ENCODE measurements at regions not wholly inside any gene's neighbourhood (a gene's known extent, or its start where the extent isn't known, plus 50 kb on each side); places are given as distances from the start of the nearest gene placed in this dataset.
"Not testable (repeated sequence)": the region's sequence is repeated elsewhere in the genome, so short reads cannot be mapped to it uniquely, and the experiment has no call there.

DNA sequence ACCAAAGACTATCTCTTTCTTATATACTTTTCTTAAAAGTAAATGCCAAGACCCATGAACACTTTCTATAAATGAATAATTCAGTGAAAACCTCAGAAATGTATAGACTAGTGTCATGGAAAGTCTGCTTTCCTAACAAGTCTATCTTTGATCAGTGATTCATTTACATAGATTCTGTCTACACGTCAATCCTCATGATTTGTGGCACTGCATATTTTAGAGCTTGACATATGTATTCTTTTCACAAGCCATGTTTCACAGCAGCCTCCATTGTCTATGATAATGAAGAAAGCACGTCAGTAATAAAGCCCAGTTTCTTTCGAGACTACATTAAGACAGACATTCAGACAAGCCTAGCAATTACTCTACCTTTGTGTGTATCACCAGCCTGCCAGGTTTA, 486.6 kb downstream of the IRS1 start:
- no peak for DNase-seq

DNA sequence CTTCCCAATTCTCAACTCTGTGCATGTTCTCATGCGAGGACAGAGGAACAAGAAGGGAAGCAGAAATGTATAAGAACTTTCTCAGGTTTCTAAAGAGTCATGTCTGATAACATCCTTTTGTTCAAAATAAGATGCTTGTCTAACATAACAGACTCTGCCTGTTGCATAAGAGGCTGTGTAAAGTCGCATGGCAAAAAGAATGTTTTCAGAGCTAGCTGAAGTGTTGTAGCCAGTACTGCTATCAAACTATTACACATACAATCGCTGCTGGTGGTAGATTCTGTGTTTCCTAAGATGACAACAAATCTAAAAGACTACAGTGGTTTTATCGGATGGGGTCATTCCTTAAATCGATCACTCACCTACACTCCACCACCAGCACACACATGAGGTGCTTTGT, 487.5 kb downstream of the IRS1 start:
- DNase-seq: no peak

DNA sequence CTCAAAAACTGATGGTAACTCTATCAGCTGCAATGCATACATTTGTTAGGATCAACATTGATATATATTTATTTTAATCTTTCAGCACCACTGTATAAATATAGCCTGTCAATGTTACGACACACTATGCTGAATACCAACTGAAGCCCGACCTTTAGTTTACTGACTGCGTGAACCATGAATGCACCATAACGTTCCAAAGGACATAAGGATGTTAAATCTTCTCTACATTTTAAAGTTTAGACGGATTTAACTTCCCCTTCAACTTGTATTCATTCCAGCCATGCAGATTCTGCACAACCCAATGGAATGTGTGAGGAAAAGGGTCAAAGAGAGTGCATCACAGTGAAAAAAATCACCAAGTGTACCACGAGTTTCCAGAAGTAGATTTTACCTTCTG, 489.5 kb downstream of the IRS1 start:
- no peak for DNase-seq

DNA sequence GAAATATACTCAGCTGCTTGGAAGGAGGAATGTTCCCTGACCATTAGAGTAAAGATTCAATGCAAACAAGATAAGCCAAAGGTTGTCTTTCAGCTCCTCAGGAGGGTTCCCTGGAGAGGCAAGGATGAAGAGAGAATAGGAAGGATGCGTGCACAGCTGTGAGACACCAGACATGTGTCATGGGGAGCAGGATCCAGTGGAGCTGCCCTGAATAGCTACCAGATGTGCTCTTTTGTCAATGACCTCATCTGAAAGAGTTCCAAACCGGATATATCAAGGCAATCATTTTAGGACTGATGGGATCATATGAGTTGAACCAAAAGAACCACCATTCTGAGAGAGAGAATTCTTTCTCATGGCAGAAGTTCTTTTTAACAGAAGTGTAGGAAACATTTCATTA, 490.6 kb downstream of the IRS1 start:
- DNase-seq: no peak

DNA sequence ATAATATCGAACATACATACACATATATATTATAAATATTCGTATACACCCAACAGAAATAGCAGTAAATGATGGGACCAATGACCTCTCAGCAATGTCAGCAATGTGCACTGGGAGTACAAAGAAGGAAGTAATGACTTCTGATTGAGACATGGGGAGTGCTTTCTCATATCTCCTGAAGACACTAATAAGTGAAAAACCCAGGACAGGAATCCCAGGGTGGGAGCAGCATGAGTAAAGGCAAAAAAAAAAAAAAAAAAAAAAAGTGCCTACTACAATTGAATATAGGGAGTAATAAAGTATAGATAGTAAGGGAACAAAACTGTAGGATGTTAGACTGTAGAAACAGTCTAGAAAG, 491.3 kb downstream of the IRS1 start:
- DNase-seq: no peak

DNA sequence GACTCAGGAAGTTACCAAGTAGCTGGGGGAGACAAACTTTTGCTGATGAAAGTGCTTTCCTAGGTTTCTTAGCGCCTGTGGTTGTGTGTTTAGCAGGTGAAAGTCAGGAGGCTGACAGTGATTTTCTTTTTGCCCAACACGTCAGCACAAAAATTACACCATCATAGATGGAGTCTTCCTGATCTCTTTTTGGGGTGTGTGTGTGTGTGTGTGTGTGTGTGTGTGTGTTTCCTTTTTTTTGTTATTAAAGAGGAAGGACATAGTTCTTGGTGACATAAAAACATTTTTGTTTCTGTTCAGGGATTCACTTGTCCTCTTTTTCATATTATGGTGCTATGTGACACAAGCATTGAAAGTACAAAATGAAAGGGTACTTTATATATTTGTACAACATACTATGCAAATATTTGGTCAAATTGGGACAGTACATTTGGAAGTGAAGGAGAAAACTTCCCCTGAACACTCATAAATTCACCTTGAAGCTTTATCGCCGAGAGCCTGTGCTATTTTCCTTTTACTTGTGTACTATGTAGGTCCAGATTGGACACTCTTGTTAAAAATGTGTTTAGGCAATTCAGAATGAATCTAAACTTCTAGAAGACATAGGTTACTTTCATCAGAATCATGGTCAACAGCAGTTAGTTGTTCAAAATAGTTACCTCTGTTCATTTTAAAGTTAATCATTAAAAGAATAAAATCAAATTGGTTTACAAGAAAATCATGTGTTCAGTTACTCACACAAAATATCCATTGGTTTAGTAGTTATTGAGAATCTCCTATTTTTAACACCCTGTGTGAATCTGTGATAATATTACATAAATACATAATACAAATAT, 491.9 kb downstream of the IRS1 start:
- no peak for DNase-seq

DNA sequence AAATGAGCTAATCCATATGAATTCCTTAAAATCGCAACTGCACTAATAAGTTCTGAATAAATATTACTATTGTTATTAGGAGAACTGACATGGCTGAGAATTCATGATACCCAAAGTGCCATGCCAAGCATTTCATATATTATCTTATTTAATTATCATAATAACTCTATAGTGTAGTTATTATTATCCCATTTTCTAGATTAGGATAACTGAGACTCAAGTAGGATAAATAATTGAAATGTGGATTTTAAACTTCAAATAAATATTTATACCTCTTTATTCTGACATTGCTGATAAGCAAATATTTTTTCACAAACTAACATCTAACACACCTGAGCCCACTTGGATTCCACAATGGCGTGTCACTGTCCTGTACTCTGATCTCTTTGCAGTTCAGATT, 492.7 kb downstream of the IRS1 start:
- DNase-seq: no peak

DNA sequence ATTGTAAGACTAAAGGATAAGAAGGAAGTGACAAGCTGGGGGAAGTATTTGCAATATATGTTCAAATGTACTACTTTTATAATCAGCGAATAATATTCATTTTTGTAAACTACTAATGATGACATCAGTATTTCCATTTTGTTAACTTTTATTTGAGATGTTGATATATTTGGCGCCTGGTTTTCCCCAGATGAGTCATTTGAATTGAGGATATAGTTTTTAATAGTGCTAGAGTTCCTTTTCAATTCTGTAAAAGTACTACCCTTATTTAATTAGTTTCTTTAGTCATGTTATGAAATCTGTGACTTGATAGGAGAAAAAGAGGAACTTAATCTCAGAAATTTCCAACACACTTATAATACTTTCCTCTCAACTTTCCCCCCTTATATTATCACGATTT, 495.3 kb downstream of the IRS1 start:
- no peak for DNase-seq

DNA sequence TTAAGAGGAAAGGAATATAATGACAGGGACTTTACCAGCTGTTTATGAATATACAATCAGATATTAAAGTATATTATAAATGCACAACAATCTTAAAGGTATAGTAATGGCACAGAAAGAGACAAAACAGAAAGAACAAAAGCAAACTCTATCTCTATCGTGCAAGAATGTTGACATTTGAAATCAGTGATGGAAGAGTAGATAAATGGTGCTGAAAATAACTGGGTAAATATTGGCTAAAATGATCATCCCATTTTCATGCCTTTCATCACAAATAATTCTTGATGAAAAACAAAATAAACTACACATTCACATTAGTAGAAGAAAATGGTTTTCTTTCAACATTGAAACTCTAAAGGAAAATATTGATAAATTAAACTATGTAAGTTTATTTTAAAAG, 495.9 kb downstream of the IRS1 start:
- no peak for DNase-seq

DNA sequence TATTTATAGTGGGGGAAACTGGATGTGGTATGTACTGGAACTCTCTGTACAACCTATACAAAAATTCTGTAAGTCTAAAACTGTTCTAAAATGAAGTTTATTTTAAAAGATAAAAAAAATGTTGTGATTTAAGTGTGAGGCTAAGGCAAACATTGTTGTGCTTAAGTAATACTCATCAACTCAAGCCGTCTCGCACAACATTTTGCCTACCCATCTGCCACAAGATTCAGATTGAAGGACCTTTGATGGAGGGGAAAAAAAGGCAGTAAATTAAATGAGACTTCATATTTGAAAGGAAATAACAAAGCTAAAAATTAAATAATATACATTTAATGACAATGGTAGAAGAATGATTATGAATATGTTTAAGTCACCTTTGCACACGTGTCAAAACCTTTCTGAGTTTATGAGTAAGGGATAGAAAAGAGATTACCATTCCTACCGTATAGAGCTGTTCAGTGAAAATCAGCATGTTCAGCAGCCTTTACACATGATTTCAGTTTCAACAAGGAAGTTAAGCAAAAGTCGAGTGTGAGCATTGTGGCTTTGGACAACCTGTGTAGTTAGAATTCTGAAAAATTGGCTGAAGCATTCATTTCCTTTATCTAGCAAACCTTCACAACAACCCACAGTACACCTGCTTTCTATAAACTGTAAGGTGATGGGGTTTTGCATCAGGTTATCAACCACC, 499.3 kb downstream of the IRS1 start:
- no peak for DNase-seq

DNA sequence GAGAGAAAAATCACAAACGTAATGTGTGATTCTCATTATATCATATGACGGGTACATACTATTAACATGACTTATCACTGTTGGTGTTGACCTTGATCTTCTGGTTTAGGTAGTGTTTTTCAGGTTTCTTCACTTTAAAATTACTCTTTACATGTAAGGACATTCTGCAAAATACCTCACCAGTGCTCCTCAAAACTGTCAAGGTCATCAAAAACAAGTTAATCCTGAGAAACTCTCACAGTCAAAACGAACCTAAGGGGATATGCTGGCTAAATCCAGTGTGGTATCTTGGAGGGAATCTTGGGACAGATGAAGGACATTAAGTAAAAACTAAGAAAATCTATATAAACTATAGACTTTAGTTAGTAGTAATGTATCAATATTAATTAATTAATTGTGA, 499.8 kb downstream of the IRS1 start:
- DNase-seq: no peak

DNA sequence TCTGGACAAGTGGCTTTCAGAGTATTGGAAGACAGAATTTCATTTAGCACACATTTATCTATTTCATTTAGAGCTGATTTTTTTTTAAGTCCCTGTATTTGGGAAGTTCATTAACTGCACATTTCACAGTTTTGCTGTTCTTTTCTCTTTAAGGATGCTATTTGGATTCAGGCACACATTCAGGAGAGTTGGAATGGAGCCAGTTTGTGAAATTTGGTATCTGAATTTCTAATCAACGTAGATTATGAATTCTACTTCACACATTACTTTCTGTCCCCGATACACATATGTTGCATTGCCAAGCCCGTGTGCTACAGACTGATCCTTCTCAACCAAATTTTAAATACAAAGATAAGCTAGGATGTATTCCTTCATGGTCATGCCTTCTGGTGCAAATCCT, 503.9 kb downstream of the IRS1 start:
- DNase-seq: peak; percentile 66

DNA sequence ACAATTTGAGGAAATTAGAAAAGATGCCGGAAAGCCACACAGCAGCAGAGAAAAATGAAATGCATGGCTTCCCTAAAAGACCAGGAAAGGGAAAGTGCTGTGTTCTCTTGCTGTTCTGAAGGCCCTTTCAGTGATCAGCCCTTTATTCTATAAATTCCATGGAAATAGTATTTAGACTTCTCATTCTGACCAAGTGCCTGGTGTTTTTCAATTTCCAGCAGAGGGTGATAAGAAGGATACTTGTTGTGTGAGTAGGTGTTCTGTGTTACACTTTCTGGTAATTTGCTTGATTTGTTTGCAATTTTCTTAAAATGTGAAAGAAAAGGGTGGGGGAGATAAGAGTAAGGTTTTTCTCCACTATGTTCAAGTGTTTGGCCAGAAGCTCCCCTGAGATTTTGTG, 504.5 kb downstream of the IRS1 start:
- DNase-seq: peak; percentile 36

DNA sequence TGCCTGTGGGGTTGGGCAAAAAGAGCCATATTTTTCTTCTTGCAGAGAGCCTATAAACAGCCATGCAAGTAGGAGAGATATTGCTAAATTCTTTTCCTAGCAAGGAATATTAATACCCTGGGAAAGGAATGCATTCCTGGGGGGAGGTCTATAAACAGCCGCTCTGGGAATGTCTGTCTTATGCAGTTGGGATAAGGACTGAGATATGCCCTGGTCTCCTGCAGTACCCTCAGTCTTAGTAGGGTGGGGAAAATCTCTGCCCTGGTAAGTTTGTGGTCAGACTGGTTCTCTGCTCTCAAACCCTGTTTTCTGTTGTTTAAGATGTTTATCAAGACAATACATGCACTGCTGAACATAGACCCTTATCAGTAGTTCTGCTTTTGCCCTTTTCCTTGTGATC, 508.3 kb downstream of the IRS1 start:
- DNase-seq: not testable (repeated sequence)

DNA sequence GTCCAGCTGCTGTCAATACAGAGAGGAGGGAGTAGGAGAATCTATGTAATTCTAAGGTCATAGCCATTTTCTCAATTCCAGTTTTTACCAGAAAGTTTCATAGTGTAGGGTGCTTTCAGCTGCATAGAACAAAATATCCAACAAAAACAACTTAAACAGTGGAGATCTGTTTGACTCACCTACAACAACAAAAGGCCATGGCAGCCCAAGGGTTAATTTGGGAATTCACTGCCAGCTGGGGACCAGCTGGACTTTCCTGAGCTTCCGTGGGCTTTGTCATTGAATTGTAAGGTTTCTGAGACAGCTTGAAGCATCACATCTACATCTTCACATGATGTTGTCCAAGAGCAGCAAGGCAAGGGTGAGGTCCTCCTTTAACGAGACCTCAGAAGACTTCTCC, 512.7 kb downstream of the IRS1 start:
- no peak for DNase-seq

DNA sequence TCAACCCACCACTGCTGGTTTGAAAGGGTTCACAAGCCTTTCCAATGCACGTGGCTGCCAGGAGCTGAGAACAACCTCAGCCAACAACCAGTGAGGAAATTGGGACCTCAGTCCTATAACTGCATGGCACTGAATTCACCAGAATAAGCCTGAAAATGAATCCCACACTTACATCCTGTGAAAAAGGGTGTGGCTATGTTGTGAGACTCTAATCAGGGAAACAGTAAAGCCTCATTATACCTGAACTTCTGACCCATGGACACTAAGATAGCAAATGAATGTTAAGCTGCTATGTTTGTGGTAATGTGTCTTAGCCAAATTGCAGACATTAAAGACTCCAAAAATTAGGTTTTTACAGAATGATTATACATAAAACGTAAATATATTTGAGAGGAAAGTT, 515.8 kb downstream of the IRS1 start:
- no peak for DNase-seq

DNA sequence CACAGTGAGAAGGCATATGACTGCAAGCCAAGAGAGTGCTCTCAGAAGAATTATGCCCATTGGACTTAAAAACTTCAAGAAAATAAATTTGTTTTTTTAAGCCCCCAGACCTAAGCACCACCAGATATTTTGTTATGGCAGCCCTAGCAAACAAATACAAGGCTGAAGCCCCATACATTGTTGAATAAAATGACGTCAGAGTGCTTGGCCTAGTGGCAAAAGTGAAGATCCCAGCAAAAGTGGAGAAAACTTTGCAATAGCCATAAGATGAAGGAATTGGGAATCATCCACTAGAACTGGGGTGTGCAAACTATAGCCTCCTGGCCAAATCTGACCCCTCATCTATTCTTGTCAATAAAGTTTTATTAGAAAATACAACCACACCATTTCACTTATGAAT, 517.5 kb downstream of the IRS1 start:
- no peak for DNase-seq

DNA sequence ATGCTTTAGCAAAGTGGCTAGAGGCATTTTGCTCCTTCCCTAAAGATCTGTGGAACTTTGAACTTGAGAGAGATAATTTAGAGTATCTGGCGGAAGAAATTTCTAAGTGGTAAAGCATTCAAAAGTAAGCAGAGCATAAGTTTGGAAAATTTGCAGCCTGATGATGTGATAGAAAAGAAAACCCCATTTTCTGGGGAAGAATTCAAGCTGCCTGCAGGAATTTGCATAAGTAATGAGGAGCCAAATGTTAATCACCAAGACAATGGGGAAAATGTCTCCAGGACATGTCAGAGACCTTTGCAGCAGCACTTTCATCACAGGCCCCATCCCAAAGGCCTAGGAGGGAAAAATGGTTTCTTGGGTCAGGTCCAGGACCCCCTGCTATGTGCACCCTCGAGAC, 519.5 kb downstream of the IRS1 start:
- not testable (repeated sequence) for DNase-seq

DNA sequence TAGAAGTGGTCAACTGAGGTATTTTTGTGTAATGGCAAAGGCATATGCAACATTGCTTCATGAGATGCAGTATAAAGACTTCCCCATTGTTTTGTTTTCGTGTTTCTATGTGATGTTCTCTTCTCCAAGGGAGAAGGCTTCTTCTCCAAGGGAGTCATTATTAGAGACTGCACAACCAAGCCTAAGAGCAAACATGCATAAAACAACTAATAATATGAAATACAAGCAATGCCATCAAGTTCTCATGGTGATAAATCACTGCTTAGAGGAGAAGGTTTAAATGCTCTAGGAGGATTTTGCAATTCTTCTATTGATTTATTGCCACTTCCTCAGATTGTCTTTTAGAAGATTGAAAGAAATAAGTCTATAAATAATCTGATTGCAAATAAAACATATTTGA, 524.4 kb downstream of the IRS1 start:
- DNase-seq: no peak

DNA sequence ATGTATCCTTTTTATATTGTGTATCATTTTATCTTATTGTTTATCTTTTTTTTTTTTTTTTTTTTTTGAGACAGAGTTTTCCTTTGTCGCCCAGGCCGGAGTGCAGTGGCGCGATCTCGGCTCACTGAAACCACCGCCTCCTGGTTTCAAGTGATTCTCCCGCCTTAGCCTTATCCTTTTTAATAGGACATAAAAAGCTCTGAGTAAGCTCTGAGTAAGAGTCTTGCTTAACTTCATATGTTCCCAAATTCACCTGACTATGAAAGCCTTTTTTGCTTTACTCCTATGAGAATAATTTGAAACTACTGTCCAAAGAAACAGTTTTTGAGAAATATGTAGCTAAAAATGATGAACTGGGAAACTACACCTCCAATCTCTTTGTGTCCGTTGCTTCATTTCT, 525.5 kb downstream of the IRS1 start:
- no peak for DNase-seq

DNA sequence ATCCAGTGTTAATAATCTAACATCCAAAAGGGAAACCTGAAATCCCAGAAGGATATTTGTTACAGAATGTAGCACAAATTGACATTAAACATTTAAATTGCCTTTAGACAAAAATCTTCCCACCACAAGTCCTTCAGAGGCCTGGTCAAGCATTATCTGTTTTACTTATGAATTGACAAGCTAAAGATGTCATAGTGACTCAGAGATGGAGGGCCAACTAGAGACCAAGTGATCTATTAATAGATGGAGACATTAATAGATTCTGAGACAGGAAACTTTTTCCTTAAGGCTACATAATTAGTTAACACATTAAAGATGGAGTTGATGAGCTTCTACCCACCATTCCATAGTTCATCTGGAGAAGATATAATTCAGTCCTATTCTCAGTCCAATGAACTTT, 526.2 kb downstream of the IRS1 start:
- DNase-seq: no peak

DNA sequence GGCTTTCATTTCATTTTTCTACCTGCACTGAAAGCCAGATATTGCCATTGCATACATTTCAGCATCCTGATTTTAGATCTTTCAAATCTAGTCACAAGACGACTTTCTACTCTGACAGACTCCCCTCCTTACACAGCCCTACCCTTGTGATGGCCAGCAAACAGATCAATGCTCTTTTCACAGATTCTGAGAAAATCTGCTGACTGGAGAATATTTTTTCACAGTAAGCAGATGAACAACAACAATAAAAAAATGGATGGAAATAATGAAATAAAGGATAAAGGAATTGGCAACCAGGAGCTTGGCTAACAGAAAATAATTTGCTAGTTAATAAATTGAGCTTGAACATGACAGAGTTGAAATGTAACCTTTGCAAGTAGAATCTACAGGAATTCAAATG, 527.2 kb downstream of the IRS1 start:
- no peak for DNase-seq

DNA sequence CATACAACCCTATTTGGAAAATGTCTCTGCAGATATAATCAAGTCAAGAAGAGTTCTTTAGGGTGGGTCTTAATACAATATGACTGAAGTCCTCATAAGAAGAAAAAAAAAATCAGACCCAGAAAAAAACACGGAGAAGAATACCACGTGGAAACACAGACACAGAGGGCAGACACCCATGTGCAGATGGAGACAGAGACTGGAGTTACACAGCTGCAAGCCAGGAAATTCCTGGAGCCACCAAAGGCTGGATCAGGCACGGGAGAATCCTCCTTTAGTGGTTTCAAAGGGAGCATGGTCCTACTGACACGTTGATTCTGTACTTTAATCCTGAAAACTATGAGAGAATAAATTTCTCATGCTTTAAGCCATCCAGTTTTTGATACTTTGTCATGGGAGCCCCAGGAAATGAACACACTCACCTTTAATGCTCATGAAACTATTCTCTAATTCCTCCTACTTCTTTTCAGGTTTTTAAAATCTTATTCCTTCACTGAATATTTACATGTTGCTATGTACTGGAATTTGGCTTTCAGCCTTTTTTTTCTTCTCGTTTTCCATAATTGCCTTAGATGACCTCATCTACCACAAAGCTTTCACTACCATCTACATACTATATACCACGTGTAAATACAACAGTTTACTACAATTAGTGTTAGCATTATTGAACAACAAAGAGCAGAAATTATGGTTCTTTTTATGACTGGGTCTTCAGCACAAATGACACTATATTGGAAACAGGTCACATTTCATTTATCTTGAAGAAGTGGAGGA, 529.1 kb downstream of the IRS1 start:
- DNase-seq: no peak
